Activated CD4-positive, alpha-beta T cell treated with anti-CD3 and anti-CD28 coated beads for 48 hours (primary cell): ENCODE measurements at regions not wholly inside any gene's neighbourhood (a gene's known extent, or its start where the extent isn't known, plus 50 kb on each side); places are given as distances from the start of the nearest gene placed in this dataset.

ENCODE experiments used
- DNase-seq: peaks from one replicate; pipeline ENCODE4 v3.0.0-alpha.2; 2020

DNA sequence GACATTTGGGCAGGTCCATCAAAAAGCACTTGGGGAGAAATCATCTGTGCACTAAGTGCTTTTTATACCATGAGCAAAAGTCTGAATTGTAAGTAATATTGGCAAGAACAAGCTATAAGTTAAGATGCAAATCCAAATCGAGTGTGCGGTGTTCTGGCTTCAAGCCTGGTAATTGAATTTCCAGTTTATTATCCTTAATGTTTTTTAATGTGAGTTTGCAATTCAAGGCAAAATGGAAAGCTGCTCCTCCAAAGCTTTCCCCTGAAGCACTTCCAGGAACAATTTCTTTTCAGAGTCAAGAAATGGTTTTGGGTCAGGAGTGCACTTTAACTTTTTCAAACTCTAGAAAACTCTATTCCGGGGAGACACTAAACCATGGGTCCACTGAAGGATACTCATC lies 445.7 kb downstream of the TOX3 start:
- no peak for DNase-seq

DNA sequence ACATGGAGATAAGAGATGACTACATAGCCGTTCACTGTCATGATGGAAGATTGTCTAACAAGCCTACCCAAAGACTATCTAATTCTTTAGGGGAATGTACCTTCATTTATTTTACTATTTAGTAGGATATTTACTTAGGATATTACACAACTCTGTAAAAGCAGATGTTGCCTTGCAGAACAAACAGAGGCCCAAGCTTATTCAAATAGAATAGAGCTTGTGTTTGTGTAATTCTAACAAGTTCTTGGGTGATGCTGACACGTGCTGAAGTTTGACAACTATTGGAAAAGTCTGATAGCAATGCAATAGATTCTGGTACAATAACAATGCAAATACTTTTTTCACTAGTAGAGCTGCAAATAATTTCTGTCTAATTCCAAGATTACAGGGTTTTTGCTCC lies 447.6 kb downstream of the TOX3 start:
- DNase-seq: no peak

DNA sequence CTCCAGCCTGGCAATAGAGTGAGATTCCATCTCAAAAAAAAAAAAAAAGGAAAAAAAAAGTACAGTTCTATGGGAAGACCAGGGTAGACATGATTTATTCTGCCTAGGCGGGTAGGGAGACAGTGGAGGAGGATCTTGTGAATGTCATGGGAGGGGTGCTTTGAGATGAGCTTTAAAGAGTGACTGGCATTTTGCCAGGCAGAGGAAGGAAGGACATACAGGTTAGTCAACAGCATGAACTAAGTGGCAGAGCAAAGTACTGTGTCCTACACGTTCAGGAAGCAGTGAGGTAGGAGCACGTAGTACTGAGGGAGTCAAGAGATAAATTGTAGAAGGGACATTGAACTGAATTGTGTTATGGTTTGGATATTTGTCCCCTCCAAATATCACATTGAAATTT lies 451.5 kb downstream of the TOX3 start:
- no peak for DNase-seq

DNA sequence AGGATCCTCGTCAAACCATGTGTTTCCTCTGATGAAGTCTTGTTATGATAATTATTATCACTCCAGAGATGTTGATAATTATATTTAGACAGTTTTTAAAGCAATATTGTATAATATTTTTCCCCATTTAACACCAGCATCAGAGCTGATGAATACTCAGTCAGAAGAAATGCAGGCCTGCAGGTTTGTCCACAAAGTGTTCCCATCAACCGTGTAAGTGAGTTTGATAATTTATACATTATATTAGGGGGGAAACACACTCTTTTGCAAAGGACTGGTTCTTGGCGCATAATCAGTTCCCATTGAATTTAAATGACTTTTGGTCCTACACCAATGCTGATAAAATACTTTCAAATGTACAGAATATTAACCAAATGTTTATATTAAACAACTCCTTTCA lies 454.8 kb downstream of the TOX3 start:
- DNase-seq: no peak

DNA sequence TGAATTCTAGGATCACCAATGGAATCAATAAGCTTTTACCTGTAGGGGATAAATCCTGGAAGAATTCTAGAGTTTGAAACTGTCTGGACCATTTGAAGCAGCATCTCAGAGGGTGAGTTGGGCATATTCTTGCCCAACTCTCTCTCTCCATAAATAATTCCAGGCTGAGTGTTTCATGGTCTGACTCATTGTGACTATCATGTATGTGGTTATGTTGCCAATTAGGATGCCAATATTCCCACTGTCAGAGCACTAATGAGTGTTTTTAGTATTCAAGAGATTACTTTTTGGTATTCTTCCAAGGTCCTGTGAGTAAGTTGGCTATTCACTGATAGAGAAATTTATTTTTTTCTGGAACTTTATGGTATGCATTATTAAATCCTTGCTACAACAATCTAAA lies 456.9 kb downstream of the TOX3 start:
- no peak for DNase-seq

DNA sequence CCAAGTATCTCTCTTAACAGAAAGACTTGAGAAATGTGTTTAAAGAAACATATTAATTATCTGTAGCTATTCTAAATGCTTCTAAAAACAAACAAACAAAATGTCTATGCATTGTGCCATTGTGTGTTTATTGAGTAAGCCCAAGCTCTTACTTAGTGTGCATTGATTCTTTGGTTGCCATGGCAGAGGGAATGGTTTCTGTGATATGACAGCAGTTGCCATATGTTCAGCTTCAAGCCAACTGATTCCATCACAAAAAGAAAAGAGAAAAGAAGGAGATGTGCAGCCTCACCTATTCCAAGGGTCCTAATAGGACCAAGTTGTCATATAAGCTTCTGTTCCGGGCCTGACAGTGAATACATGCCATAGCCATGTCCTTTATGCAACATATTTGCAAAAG lies 457.5 kb downstream of the TOX3 start:
- DNase-seq: no peak

DNA sequence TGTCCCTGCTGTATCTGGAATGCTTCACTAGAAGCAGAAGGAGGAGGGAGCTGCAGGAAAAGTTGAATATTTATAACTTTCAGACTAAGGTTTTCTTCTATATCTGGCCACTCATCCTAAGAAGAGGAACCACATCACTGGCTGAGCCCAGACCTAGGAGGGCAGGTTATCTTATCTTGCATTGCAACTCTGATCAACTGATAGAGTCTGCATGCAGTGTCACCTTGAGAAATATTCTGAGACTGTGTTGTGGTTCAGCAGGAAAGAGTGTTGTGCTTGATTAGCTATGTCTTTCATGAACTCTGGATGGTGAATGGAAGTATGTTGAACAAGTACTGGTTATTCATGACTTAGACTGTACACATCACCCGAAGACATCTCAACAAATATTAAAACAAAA lies 460.0 kb downstream of the TOX3 start:
- DNase-seq: no peak

DNA sequence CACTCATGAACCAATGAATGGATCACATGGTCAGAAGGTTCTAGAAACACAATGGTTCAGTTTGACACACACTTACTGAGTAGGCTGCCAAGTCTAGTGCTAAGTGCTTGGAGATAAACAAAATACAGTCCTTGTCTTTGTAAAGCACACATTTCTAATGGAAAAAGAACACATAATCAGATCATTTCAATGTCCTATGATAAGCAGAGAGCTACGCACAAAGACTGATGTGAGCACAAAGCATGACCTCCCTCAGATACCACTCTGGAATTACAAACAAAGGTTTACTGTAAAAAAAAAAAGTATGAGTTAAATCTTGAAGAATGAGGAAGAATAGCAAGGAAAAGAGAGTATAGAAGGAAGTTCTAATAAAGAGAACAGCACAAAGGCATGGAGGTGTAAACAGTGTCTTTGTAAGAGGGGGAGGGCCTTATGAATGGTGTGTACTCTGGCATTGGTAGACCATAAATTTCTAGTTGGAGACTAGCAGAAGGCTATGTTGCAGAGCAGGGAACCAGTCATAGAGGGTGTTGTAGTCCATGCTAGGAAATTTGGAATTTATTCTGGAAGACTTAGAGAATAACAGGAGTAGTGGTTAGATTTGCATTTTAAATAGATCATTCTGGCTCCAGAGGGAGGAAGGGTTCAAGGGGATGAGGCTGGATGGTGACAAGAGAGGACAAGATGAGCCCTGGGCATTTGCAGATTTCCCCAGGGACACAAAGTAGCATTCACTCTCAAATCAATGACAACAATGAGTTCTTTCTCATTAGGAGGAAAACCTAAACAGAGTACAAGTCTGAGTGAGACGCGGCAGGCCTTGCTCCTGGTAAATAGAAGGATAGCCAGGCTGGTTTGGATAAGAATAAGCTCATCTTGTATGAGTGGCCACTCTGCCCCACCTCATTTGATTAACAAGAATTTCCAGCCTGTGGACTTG lies 468.0 kb downstream of the TOX3 start:
- no peak for DNase-seq

DNA sequence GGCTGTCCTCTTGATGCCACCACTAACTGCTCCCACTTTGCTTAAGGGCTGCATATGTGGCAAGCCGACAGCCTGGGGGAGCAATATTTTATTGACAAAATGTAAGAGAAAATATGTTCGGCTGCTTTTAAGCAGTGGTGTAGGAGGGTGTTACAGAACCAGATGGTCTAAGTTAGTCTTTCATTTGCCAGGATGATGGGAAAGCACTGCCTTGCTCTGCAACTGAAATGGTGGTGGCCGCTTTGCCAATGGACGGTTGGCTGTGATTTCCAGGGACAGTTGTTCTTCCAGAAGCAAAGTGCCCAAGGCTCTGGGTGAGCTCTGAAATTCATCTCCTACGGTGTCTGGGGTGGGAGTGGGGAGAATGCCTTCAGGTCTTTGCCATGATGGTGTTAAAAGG lies 469.3 kb downstream of the TOX3 start:
- DNase-seq: no peak

DNA sequence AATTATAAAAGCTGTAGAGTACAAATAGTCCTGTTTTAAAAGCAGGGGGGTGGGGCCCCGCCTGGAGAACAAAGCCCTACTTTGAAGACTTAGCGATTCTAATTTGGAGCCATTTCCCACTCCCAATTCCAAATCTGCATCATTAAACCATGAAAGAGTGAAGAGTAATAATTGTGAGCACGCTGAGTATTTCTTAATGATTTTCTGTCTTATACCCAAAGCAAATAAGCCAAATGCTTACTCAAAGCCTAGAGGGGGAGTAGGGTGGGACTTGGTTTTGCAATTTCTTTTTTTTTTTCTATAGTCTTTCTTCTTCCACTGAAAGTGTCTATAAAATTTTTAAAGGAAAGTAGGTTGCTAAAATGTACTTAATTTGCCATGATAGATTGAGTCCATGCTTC lies 470.1 kb downstream of the TOX3 start:
- DNase-seq: no peak

DNA sequence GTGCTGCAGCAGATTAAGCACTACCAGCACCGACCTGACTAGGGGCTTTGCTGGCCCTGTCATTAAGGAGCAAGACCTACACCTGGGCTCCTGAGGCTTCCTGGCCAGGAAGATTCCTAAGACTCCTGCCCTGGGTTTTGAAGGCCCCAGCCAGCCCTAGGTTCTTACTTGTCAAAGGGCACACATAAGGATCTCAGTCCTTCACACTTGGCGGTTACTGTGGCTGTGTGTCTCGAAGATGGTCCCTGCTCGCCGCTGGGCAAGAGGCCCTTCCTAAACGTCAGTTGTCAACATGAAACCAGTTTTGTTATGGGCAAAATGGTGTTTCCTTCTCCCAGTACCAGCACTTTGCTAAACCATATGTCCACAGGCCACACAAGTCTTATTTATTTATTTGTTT lies 470.6 kb downstream of the TOX3 start:
- no peak for DNase-seq

DNA sequence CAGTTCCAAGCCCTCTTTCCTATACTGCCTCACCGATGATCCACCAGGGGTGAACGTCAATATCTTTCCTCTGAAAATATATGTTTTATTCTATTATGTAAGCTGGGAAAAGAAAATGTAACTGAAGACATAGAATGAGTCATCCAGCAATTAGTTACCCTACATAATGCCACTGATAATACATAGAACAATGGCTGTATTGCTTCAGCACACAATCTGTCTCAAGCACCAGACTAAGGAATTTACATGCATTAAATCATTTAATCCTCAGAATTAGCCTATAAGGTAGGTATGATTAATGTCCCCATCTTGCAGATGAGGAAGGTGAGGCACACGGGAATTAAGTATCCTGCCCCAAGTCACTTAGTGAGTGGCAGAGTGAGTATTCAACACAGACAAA lies 472.8 kb downstream of the TOX3 start:
- no peak for DNase-seq

DNA sequence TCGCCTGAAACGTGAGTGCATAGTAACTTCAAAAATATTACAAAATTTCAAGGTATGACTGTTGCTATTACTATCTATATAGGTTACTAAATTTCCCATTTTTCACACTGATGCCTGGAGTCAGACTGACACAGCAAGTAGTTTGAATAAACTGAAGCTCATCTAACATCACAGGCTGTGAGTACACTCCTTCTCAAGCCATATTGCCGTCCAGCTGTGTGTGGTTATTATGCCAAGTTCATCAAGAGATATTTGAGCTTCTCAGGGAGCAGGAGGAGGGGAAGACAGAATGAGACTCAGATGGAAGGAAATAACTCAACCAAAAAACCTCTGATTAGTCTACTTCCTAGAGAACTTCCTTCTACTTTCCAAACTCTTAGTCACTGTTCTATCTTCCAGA lies 473.9 kb downstream of the TOX3 start:
- DNase-seq: no peak

DNA sequence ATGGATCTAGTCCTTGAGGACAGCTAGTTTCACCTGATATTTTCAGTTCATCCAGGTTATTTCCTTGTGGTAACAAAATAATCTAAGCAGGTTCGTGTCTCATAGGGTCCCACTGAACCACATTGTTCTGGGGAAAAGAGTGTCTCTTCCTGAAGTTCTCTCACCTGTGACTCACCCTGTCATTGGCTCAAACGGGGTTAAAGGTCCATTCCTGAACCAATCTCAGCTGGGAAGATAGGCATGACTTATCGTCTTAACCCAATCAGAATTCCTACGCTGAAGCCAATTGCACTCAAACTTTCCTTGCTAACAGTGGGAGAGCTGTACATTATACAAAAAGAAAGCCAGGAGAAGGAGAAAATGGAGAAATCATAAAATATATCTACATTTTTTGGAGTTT lies 475.8 kb downstream of the TOX3 start:
- no peak for DNase-seq

DNA sequence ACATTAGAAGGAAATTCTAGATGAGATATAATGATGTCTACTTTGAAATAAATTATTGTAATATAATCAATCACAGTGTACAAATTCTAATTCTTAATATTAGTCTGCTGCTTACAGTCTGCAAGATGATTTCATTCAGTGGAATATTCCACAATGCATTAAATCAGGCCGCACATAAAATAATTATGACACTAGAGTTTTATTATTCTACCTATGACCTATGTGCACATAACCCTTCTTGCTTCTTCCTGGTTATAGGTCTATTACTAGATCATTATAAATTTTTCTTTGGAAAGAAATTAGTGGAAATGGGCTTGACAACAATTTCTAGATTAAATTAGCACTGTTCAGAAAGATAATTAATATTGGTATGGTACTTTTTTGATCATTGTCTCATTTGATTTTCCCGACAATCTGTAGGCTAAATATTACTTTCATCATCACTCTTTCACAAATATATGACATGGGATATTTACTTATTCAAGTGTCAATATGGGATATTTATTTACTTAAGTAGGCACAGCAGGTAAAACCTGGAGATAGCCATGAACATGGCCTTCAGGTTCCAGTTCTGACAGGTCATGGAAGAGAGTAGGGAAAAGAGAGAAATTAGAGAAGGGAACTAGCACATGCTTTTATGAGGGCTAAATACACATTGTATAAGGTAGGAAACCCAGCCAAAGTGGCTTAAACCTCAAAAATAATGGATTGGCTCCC lies 476.4 kb downstream of the TOX3 start:
- DNase-seq: no peak

DNA sequence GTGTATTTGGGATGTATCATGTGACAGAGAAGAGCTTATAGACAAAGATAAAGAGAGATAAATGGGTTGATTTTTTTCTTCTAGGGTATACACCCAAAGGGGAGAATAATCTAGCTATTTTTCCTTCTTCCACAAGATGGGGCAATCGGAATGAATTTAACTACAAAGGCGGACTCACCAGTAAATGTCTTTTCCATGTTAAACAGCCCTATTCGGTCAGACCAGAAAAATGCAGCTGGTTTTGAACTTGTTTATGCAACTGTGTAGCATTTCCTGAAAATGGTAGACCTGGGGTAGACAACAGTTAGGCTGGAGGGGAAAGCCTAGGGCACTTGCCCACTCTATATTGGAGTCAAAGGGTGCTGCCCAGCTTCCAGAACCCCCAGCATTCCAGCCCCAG lies 477.1 kb downstream of the TOX3 start:
- DNase-seq: no peak

DNA sequence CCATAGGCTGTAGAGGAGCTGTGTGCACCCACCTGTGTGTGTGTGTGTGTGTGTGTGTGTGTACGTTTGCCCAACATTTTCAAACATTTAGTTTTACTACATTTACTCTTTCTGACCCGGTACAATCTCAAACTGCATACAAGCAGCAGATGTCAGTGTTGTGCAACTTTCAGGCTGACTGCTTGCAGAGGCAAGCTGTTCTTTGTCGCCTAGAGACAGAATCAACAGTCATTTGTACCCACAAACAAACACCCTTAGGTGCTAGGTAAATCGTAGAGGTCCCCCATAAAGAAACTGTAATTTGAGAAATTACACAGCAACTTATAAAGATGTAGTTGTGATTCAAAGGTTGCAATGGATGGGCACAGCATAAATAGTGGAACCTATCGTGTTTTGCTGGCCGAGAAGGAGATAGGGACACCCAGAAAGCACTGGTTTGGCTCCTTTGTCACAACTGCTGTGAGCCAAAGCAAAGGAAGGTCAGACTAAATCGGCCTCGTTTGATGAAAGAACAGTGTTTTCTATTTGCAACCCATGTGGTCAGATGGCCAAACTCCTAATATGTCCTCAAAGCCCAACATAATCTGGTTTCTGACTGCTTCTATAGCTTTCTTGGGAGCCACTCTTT lies 478.4 kb downstream of the TOX3 start:
- DNase-seq: no peak

DNA sequence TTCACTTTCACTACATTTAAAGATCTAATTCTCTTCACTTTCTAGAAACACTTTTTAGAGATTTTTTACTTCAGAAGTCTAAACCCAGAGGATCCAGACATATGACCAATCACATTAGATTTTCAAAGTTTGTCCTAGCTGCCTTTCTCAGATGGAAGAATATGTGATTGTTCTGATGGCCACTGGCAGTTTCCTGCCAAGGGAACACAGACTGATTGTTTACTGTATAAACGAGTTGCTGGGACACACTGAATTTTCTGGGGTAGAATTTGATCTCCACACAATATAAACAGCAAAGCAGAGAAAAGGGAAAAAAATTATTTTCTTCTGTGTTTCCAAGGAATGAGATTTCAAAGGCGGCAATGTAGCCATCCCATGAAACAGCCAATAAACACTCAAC lies 480.0 kb downstream of the TOX3 start:
- DNase-seq: no peak

DNA sequence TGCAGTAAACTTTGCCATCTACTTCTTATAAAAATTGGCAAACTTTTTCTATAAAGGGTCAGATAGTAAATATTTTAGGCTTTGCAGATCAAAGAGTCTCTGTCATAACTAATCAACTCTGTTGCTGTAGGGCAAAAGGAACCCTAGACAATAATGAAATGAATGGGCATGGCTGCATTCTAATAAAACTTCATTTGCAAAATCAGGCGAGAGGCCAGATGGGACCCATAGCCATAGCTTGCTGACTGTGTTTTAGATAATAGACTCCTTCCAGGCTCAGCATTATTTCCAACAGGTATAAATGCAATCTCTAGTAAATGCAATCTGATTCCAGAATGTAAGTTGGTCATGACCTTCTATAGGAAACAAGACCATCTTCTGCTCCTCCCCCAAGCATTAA lies 490.7 kb downstream of the TOX3 start:
- no peak for DNase-seq

DNA sequence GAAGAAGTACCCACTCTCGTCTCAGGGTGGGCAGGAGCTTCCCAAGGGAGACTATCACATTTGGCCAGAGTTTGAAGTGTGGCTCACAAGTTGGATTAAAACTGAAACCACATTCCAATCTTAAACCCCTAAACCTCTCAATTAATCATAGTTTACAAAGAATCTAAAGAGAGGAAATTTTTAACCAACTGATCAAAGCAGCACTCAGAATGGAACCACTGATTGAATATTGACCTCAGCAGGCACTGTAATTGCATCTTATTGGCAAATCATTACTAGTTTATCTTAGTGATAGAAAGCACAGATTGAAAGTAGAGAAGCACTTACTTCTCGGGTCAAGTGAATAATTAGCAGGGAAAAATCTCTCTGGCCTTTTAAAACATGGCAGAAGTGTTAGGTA lies 491.6 kb downstream of the TOX3 start:
- no peak for DNase-seq

DNA sequence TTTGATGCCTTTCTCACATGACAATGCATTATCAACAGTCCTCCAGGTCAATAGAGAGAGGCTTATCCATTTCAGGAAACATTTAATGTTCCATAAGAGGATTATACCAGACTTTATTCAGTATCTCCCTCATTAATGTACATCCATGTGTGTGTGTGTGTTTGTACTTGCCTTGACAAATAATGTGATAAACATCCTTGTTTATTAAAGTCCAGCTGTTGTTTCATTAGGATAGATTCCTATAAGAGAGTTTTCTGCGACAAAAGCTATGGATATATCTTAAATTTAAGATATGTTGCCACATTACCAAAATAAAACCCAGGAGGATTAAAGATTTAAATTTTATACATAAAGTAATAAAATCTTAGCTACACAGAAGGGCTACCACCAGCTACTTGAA lies 492.6 kb downstream of the TOX3 start:
- DNase-seq: no peak

DNA sequence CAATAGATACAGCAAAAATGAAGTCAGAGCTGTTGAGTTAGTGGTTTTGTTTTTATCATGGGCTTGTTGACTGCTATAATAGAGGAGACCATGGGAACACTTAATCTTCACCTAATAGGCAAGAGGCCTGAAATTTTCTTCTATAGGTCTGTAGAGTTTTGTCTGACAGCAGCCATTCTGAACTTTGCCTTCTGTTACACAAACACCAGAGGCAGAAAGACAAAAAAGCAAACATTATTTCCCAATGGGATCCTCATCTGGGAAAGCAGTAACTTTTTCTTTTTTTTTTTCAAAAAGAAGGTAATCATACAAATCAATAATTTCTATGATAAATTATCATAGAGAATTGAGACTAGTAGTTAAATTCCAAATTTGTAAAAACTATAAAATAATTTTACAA lies 494.1 kb downstream of the TOX3 start:
- no peak for DNase-seq

DNA sequence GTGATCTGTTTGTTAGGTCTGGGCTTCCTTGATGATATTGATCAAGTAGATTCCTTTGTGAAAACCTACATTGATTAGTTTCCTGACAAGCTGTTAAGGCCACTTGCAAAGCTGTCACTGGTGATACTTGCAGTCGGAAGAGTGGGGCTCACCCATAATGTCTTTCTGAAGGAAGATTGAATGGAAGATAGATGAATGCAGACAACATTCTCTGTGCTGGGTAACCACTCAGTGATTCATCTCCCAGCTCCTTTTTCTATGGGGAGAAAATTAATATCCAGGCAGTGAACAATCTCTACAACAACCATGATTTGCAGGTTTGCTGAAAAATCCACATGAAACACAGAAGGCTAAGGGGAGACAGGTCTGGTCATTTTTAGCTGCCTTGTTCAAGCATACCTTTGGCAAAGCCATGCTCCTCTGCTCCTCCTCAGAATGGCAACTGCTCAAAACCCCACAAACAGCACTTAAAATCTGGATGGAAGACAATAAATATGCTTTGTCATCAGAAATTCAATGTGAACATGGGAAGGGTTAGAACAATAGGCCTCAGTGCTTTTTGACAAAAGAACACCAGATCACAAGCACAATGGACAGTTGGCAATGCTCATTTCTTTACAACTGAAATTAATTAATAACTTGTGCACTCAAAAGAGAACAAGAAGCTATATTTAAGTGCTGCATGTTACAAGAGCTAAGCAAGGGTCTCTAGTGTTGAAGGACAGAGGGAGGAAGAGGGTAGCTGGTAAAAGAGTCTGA lies 495.4 kb downstream of the TOX3 start:
- DNase-seq: no peak
